ENCODE measurements at regions not wholly inside any gene's neighbourhood (a gene's known extent, or its start where the extent isn't known, plus 50 kb on each side); places are given as distances from the start of the nearest gene placed in this dataset.

- DNase-seq (ENCODE audit: low read depth) = no peak
- H3K4me3 ChIP-seq (ENCODE audit: low read length) = no peak overlapping the region
- no peak for TF ChIP-seq CTCF (IDR thresholded peaks at IDR 0.05; ENCODE audit: insufficient read depth, low read depth, low read length, missing control alignments)
These were observed 174.1 kb downstream of the NOL4 start for GRCh38 chr18:34050661-34051060.

- no peak for DNase-seq (ENCODE audit: low read depth)
- TF ChIP-seq CTCF (IDR thresholded peaks at IDR 0.05; ENCODE audit: insufficient read depth, low read depth, low read length, missing control alignments) = no peak
- H3K4me3 ChIP-seq (ENCODE audit: low read length) = no peak overlapping the region
These were observed 175.2 kb downstream of the NOL4 start for GRCh38 chr18:34049511-34049910.

- no peak overlapping the region for H3K4me3 ChIP-seq (ENCODE audit: low read length)
- no peak for TF ChIP-seq CTCF (IDR thresholded peaks at IDR 0.05; ENCODE audit: insufficient read depth, low read depth, low read length, missing control alignments)
- DNase-seq (ENCODE audit: low read depth) = no peak
These were observed 176.3 kb downstream of the NOL4 start for GRCh38 chr18:34048423-34048822.

- TF ChIP-seq CTCF (IDR thresholded peaks at IDR 0.05; ENCODE audit: insufficient read depth, low read depth, low read length, missing control alignments) = no peak
- H3K4me3 ChIP-seq (ENCODE audit: low read length) = no peak overlapping the region
- DNase-seq (ENCODE audit: low read depth) = no peak
These were observed 182.1 kb downstream of the NOL4 start for GRCh38 chr18:34042423-34043146.

GRCh38 chr18:34039611-34040010 lies 185.1 kb downstream of the NOL4 start:
- TF ChIP-seq CTCF (IDR thresholded peaks at IDR 0.05; ENCODE audit: insufficient read depth, low read depth, low read length, missing control alignments) = no peak
- H3K4me3 ChIP-seq (ENCODE audit: low read length) = no peak overlapping the region
- no peak for DNase-seq (ENCODE audit: low read depth)

- no peak overlapping the region for H3K4me3 ChIP-seq (ENCODE audit: low read length)
- TF ChIP-seq CTCF (IDR thresholded peaks at IDR 0.05; ENCODE audit: insufficient read depth, low read depth, low read length, missing control alignments) = no peak
- no peak for DNase-seq (ENCODE audit: low read depth)
These were observed 185.5 kb downstream of the NOL4 start for GRCh38 chr18:34039201-34039600.

GRCh38 chr18:34038086-34038485 lies 186.6 kb downstream of the NOL4 start:
- no peak for DNase-seq (ENCODE audit: low read depth)
- H3K4me3 ChIP-seq (ENCODE audit: low read length) = no peak overlapping the region
- TF ChIP-seq CTCF (IDR thresholded peaks at IDR 0.05; ENCODE audit: insufficient read depth, low read depth, low read length, missing control alignments) = no peak

Data from epithelial cell of esophagus (primary cell).